SH-SY5Y (cell line): ENCODE measurements at regions not wholly inside any gene's neighbourhood (a gene's known extent, or its start where the extent isn't known, plus 50 kb on each side); places are given as distances from the start of the nearest gene placed in this dataset.

Experiments used
- GATA2 ChIP-seq: IDR thresholded peaks from 2 replicates; pipeline ENCODE4 v1.6.1; 2011; ENCODE audit warnings: mild to moderate bottlenecking, low read depth, low read length
- GATA3 ChIP-seq: IDR thresholded peaks from 2 replicates; pipeline ENCODE4 v1.6.1; 2011; ENCODE audit warnings: low read depth, mild to moderate bottlenecking, low read length, moderate library complexity

DNA sequence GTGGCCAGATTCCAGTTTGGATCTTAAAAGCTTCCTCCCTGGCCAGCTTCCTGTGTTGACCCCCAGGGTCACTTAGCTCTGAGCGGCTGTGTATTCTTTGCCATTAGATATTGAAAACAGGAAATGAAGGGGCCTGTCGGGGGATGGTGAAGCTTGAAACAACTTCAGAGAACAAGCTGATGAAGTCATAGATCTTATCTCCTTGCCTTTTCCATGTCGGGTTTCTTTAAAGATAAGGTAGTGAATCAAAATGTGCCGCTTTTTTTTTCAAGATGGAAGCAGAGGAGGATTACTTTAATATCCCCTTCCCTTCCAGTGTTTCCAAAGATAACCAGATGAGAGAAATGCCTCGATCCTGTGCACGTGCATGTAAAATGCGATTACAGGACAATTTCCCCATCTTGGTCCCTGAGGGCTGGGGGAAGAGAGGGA is 508.5 kb downstream of the MID1IP1 start:
- no peak; the same call in 1 of the 2 replicates for TF ChIP-seq GATA2
- TF ChIP-seq GATA3: no peak
